IPS-20b (cell line): ENCODE measurements at regions not wholly inside any gene's neighbourhood (a gene's known extent, or its start where the extent isn't known, plus 50 kb on each side); places are given as distances from the start of the nearest gene placed in this dataset.

ENCODE experiments used
- H3K27ac ChIP-seq: one replicate; pipeline ENCODE4 v1.5.1; 2013; ENCODE audit warnings: low read length
- H3K27me3 ChIP-seq: 2 replicates; pipeline ENCODE4 v1.6.1; 2013; ENCODE audit warnings: mild to moderate bottlenecking, low read length, inconsistent platforms; ENCODE audit not compliant: insufficient read depth
- H3K36me3 ChIP-seq: 2 replicates; pipeline ENCODE4 v1.6.1; 2013; ENCODE audit warnings: low read depth, mild to moderate bottlenecking, inconsistent platforms, low read length, moderate library complexity; ENCODE audit not compliant: insufficient read depth
- H3K4me1 ChIP-seq: 2 replicates; pipeline ENCODE4 v1.6.1; 2013; ENCODE audit warnings: mild to moderate bottlenecking, control low read depth, inconsistent platforms, low read length, moderate library complexity; ENCODE audit not compliant: insufficient read depth
- H3K4me3 ChIP-seq: 2 replicates; pipeline ENCODE4 v1.5.1; 2013; ENCODE audit warnings: mild to moderate bottlenecking, low read length, inconsistent platforms
- H3K9ac ChIP-seq: 2 replicates; pipeline ENCODE4 v1.6.1; 2013; ENCODE audit warnings: low read depth, mild to moderate bottlenecking, inconsistent platforms, low read length, moderate library complexity
- H3K9me3 ChIP-seq: 2 replicates; pipeline ENCODE4 v1.6.1; 2013; ENCODE audit warnings: mild to moderate bottlenecking, low read depth, low read length, inconsistent platforms; ENCODE audit not compliant: insufficient read depth

DNA sequence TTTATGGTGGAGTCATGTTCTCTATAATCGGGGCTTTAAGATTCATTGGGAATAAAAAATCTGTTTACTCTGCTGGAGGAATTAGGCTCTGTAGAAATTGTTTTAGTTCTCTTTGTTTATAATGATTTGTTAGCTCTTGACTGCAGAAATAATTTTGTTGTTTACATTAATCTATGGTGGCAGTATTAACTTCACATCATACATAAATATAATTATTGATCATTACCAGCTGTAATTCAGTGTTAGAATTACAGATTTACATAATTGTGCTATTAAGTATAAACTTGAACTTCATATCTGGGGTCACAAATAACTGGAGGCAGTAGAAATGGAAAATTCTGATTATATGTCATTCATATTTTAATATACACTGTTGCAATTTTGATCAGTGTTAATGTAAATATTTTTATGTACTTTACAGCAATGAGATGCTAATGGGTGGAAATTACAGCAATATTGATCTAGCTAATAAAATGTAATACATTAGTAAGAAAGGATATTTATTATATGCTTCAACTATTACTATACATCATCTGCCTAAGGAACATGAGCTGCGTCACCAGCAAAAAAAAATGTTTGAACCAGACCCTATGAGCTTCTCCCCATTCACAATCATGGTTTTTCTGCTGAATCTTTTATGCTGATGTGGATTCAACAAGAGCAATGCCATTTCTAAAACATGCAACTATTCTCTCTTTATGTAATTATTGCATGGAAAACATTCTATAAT is 846.6 kb downstream of the NR2F1-AS1 start:
- H3K9me3 ChIP-seq = no peaks in the 10 kb centered on the region
- H3K4me1 ChIP-seq = no peaks in the 10 kb centered on the region
- H3K36me3 ChIP-seq = no peaks in the 10 kb centered on the region
- no peak overlapping the region for H3K9ac ChIP-seq
- no peaks in the 10 kb centered on the region for H3K27me3 ChIP-seq
- H3K27ac ChIP-seq = no peak overlapping the region
- no peak overlapping the region for H3K4me3 ChIP-seq

DNA sequence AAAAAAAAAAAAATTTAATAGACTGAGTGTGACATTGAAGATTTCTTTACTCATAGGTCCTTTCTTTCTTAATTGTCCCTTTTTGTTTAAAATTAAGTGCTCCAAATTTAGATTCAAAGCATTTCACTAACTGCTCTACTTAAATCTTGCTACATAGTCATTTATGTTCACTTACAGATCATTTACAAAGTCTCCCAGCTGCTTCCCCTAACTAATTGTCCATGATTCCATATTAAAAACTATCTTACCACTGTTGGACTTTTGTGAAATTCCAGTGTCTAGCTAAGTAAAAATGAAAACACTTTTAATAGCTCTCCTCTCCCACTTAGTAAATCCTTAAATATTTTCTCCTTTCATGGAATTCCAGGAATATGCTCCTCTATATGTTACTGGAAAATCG is 850.5 kb downstream of the NR2F1-AS1 start:
- Histone ChIP-seq H3K4me3 (no peak overlapping the region), H3K27me3 (no peaks in the 10 kb centered on the region), H3K9ac (no peak overlapping the region), H3K27ac (no peak overlapping the region), H3K36me3 (no peaks in the 10 kb centered on the region), H3K9me3 (no peaks in the 10 kb centered on the region), H3K4me1 (no peaks in the 10 kb centered on the region)

DNA sequence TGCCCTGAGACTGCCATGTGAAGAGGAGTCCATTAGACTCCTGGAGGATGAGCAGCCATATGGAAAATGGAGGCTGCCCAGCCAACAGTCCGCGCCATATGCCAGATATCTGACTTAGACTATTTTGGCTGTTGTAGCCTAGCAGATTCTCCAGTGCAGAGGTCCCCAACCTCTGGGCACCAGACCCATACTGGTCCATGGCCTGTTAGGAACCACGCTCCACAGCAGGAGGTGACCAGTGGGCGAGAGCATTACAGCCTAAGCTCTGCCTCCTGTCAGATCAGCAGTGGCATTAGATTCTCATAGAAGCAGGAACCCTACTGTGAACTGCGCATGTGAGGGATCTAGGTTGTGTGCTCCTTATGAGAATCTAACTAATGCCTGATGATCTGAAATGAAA is 851.9 kb downstream of the NR2F1-AS1 start:
- no peaks in the 10 kb centered on the region for H3K9me3 ChIP-seq

DNA sequence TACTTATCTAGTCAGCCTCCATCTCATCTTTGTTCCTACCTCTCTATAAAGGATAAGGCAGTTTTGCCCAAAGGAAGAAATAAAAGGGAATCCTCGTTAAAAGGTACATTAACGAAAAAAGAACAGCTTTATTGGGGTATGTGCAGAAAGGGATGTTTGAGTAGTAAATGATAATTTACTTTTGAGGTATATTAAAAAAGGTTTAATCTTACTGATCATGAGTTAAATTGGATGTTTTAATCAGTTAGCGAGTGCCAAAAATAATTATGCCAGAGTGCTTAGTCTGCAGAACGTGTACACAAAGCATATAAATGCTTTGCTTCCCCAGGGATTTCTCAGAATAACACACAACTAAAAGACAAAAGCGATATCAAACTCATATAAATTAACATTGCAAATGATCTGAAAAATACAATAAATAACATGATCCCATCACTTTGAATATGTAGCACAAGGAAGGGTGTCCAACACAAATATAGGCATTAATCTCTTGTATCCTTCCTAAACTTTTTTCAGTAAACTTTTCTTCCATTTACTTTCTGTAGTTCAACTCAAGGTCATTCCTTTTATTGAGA is 865.0 kb downstream of the NR2F1-AS1 start:
- Histone ChIP-seq H3K4me1 (peaks cover 3% of the 10 kb centered on the region; the same call in 1 of the 2 replicates), H3K27ac (no peak overlapping the region), H3K4me3 (no peak overlapping the region), H3K36me3 (no peaks in the 10 kb centered on the region), H3K27me3 (no peaks in the 10 kb centered on the region), H3K9me3 (no peaks in the 10 kb centered on the region), H3K9ac (no peak overlapping the region)

More for the DNA sequence above, 851.9 kb downstream of the NR2F1-AS1 start:
- Histone ChIP-seq H3K27me3 (no peaks in the 10 kb centered on the region), H3K36me3 (no peaks in the 10 kb centered on the region), H3K4me1 (no peaks in the 10 kb centered on the region), H3K9ac (no peak overlapping the region), H3K27ac (no peak overlapping the region), H3K4me3 (no peak overlapping the region)

DNA sequence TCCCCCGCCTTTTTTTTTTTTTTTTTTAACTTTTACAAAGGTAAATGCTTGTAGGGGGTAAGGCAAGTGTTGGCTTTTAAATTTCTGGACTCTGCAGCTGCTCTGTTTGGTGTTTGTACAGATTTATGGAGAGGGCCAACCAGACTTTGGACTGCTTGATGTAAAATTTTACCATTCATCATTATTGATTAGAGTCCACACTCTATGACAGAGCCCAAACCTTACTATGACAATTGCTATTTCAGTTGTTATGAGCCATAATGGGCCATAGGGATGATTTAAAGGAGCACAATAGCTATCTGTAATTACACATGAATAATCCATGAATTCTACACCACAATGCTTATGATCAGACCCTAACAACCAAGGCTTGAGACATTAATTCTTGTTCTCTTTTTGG is 867.2 kb downstream of the NR2F1-AS1 start:
- no peaks in the 10 kb centered on the region for H3K36me3 ChIP-seq
- no peak overlapping the region for H3K9ac ChIP-seq
- no peak overlapping the region for H3K4me3 ChIP-seq
- no peaks in the 10 kb centered on the region for H3K9me3 ChIP-seq
- H3K27ac ChIP-seq = no peak overlapping the region
- no peaks in the 10 kb centered on the region for H3K27me3 ChIP-seq
- H3K4me1 ChIP-seq = peaks cover 3% of the 10 kb centered on the region; the same call in 1 of the 2 replicates

DNA sequence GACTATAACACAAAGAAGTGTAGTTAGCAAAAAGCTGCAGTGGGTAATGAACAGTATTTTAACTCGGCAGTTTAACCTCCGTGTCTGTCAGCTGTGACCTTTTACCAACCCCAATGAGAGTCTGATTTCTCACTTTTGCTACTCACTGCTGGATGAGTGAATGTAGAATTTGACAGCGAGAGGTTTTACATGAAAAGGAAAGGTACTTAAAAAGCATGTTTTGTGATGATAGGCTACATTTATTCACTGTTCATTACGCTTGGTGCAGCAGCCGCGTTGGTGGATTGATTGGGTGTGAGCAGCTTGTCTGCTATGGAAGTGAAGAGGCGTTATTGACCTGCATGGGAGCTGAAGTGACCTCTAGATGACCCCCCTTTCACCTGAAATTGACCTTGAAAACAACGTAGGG is 867.7 kb downstream of the NR2F1-AS1 start:
- H3K36me3 ChIP-seq = no peaks in the 10 kb centered on the region
- no peak overlapping the region for H3K4me3 ChIP-seq
- no peak overlapping the region for H3K27ac ChIP-seq
- no peak overlapping the region for H3K9ac ChIP-seq
- H3K27me3 ChIP-seq = no peaks in the 10 kb centered on the region
- peaks cover 3% of the 10 kb centered on the region; the same call in 1 of the 2 replicates for H3K4me1 ChIP-seq
- no peaks in the 10 kb centered on the region for H3K9me3 ChIP-seq

DNA sequence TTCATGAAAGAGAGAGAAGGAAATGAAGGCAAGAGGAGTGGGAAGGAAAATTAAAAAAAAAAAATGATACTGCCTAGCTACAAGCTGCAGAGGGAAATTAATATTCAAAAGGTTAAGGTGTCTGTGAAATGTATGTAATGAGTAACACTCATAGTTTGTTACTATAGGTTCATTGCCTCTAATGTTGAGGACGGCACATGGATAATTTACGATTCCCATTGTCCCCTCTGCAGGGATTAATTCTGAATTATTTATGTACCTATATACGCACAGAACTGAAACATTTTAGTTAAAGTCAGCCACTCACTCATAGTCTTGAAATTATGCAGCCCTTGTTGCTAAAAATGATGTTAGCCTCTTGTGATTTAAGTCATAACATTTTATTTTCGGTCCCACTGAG is 869.1 kb downstream of the NR2F1-AS1 start:
- Histone ChIP-seq H3K9ac (no peak overlapping the region), H3K36me3 (no peaks in the 10 kb centered on the region), H3K4me3 (no peak overlapping the region)

DNA sequence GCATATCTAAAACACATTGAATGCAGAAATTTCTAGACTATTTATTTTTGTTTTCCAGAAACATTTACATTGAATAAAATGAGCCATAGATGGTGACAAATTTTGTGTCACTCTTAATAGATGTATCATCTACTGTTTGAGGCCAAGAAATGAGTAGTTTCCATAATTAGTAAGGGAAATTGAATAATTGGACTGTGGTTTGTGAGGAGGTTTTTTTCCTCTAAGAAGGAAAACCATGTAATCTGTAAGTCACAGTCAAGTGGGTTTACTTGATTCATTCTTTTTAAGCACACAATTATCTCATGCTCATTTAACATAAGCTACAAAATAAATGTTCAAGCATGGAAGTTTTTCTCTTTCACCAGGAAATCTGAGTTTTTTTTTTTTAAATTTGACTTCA is 876.4 kb downstream of the NR2F1-AS1 start:
- Histone ChIP-seq H3K4me3 (no peak overlapping the region), H3K27me3 (no peaks in the 10 kb centered on the region), H3K9me3 (no peaks in the 10 kb centered on the region), H3K36me3 (no peaks in the 10 kb centered on the region), H3K27ac (no peak overlapping the region), H3K9ac (no peak overlapping the region), H3K4me1 (no peaks in the 10 kb centered on the region)

More for the DNA sequence above, 869.1 kb downstream of the NR2F1-AS1 start:
- no peaks in the 10 kb centered on the region for H3K27me3 ChIP-seq
- H3K4me1 ChIP-seq = peaks cover 3% of the 10 kb centered on the region; the same call in 1 of the 2 replicates
- H3K9me3 ChIP-seq = no peaks in the 10 kb centered on the region
- H3K27ac ChIP-seq = no peak overlapping the region

DNA sequence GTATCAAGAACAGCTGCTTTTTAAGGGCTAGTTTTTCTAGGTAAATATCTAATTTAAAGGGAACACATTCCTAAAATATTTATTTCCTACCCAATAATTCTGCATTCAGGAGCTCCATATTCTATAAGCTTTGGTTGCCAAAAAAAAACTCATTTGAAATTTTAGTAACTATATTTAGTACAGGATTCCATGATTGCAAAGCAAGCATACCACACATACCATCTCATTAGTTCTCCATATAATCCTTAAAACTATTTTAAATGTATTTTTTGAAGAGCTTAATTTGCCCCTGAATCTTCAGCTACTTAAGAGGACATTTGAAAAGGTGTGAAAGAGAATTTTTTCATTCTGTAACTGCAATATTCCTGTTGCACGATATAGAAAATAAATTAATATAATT is 877.0 kb downstream of the NR2F1-AS1 start:
- Histone ChIP-seq H3K4me3 (no peak overlapping the region), H3K27me3 (no peaks in the 10 kb centered on the region), H3K27ac (no peak overlapping the region), H3K36me3 (no peaks in the 10 kb centered on the region), H3K9me3 (no peaks in the 10 kb centered on the region), H3K9ac (no peak overlapping the region), H3K4me1 (no peaks in the 10 kb centered on the region)

DNA sequence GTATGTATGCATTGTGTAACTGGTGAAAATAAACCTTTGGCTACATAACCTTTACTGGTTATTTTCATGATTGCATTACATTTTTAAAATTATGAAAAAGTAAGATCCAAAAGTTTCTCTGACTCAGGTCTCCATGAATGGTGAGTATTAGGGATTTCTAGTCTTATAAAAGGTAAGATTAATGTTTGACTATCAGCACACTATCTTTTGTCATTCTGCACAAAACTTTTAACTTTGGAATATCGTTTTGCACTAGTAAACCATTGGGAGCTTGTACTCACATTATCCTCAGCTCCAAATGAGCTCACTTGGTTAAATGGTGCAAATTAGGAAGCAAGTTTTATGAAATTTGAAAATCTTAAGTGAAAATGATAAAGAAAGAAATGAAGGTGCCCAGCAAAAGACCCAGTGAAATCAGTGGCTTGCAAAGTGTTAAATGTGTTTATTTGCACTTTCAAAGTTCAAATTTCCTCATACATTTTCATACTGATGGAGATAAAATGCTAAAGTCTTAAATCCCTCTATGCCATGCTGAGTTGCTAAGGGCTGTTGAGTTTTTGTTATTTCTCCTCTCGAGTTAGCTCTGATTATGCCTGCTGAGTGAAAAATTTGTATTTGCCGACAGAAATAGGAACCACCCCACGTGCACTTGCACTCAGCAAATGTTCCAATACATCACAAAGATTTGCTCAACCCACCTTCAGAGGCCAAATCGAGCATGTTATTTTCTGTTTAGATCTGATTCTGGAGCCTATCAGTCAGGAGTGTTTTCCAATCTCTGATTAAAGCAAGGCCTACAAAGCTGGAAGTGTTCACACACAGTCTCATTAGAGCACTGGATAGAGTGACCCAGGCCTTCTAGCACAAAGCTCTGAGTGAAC is 885.7 kb downstream of the NR2F1-AS1 start:
- no peak overlapping the region for H3K9ac ChIP-seq
- H3K27ac ChIP-seq = no peak overlapping the region
- H3K4me1 ChIP-seq = no peaks in the 10 kb centered on the region
- no peaks in the 10 kb centered on the region for H3K36me3 ChIP-seq
- H3K27me3 ChIP-seq = no peaks in the 10 kb centered on the region
- H3K9me3 ChIP-seq = no peaks in the 10 kb centered on the region
- H3K4me3 ChIP-seq = no peak overlapping the region

DNA sequence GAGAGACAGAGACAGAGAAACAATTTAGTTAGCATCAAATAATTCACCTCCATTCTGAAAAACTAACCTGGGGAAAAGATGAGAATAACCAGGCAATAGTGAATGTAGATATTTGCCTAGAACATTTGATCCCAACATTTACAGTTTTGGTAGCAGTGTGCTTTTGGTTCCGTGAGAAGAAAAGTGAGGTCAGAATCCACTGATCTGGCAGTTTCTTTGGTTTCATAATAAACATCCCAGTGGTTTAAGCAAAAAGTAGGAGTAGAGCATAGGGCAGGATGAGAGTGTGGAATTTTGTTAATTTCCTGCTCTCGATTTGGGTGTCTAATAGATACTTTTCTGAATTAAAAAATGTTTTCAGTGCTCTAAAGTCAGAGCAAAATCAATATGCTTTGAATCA is 887.0 kb downstream of the NR2F1-AS1 start:
- Histone ChIP-seq H3K4me3 (no peak overlapping the region), H3K9me3 (no peaks in the 10 kb centered on the region), H3K4me1 (no peaks in the 10 kb centered on the region), H3K27ac (no peak overlapping the region), H3K36me3 (no peaks in the 10 kb centered on the region), H3K27me3 (no peaks in the 10 kb centered on the region), H3K9ac (no peak overlapping the region)
